H9 (cell line): ENCODE measurements at regions not wholly inside any gene's neighbourhood (a gene's known extent, or its start where the extent isn't known, plus 50 kb on each side); places are given as distances from the start of the nearest gene placed in this dataset.

Experiments used
- DNase-seq: peaks from one replicate; pipeline ENCODE4 v3.0.0-alpha.2; 2017
- H2AFZ ChIP-seq: one replicate; pipeline ENCODE4 v1.6.1; 2013; ENCODE audit warnings: mild to moderate bottlenecking, low read length, control low read depth, moderate library complexity
- H2AK5ac ChIP-seq: 2 replicates; pipeline ENCODE4 v1.6.1; 2013; ENCODE audit warnings: low read length, control low read depth, mixed read lengths; ENCODE audit not compliant: insufficient read length
- H2BK120ac ChIP-seq: one replicate; pipeline ENCODE4 v1.6.1; 2013; ENCODE audit warnings: low read depth, mild to moderate bottlenecking, low read length, control low read depth, inconsistent platforms; ENCODE audit not compliant: poor library complexity, severe bottlenecking
- H2BK12ac ChIP-seq: 2 replicates; pipeline ENCODE4 v1.6.1; 2013; ENCODE audit warnings: low read length, control low read depth, mixed read lengths, low read depth; ENCODE audit not compliant: insufficient read length
- H2BK15ac ChIP-seq: 2 replicates; pipeline ENCODE4 v1.6.1; 2013; ENCODE audit warnings: low read depth, low read length, control low read depth
- H2BK20ac ChIP-seq: one replicate; pipeline ENCODE4 v1.6.1; 2013; ENCODE audit warnings: low read depth, mild to moderate bottlenecking, low read length, control low read depth, inconsistent platforms; ENCODE audit not compliant: poor library complexity, severe bottlenecking
- H2BK5ac ChIP-seq: 2 replicates; pipeline ENCODE4 v1.6.1; 2013; ENCODE audit warnings: low read length, control low read depth, mixed read lengths; ENCODE audit not compliant: insufficient read length
- H3K14ac ChIP-seq: 2 replicates; pipeline ENCODE4 v1.6.1; 2013; ENCODE audit warnings: low read length, control low read depth; ENCODE audit not compliant: insufficient read depth
- H3K18ac ChIP-seq: 2 replicates; pipeline ENCODE4 v1.6.1; 2013; ENCODE audit warnings: low read depth, mild to moderate bottlenecking, mixed read lengths, low read length, control low read depth; ENCODE audit not compliant: insufficient read length
- H3K23ac ChIP-seq: 2 replicates; pipeline ENCODE4 v1.6.1; 2013; ENCODE audit warnings: low read length, control low read depth, mixed read lengths, low read depth; ENCODE audit not compliant: insufficient read length
- H3K23me2 ChIP-seq: 2 replicates; pipeline ENCODE4 v1.6.1; 2013; ENCODE audit warnings: low read depth, mild to moderate bottlenecking, mixed read lengths, low read length, control low read depth; ENCODE audit not compliant: insufficient read length, poor library complexity, severe bottlenecking
- H3K27ac ChIP-seq: 2 replicates; pipeline ENCODE4 v1.5.1; 2013; ENCODE audit warnings: low read length, control low read depth, mixed read lengths, low read depth; ENCODE audit not compliant: insufficient read length
- H3K27me3 ChIP-seq: 2 replicates; pipeline ENCODE4 v1.6.1; 2013; ENCODE audit warnings: low read length, control low read depth, inconsistent platforms; ENCODE audit not compliant: insufficient read depth
- H3K4ac ChIP-seq: 2 replicates; pipeline ENCODE4 v1.6.1; 2013; ENCODE audit warnings: low read depth, mild to moderate bottlenecking, control low read depth, inconsistent platforms, low read length, moderate library complexity
- H3K4me1 ChIP-seq: 2 replicates; pipeline ENCODE4 v1.6.1; 2013; ENCODE audit warnings: low read length, control low read depth, inconsistent platforms; ENCODE audit not compliant: insufficient read depth
- H3K4me2 ChIP-seq: 2 replicates; pipeline ENCODE4 v1.6.1; 2013; ENCODE audit warnings: low read length, control low read depth, mixed read lengths; ENCODE audit not compliant: insufficient read length, insufficient read depth
- H3K56ac ChIP-seq: 2 replicates; pipeline ENCODE4 v1.6.1; 2013; ENCODE audit warnings: low read depth, mild to moderate bottlenecking, mixed read lengths, low read length, control low read depth; ENCODE audit not compliant: insufficient read length
- H3K79me1 ChIP-seq: 2 replicates; pipeline ENCODE4 v1.6.1; 2013; ENCODE audit warnings: low read depth, mild to moderate bottlenecking, moderate library complexity, low read length, control low read depth, inconsistent platforms; ENCODE audit not compliant: insufficient read depth, poor library complexity, severe bottlenecking
- H3K79me2 ChIP-seq: 2 replicates; pipeline ENCODE4 v1.6.1; 2013; ENCODE audit warnings: low read length, control low read depth, inconsistent platforms; ENCODE audit not compliant: insufficient read depth
- H3K9ac ChIP-seq: 2 replicates; pipeline ENCODE4 v1.6.1; 2013; ENCODE audit warnings: low read length, control low read depth, mixed read lengths; ENCODE audit not compliant: insufficient read length; ENCODE audit errors: extremely low read depth
- H3K9me3 ChIP-seq: one replicate; pipeline ENCODE4 v1.6.1; 2013; ENCODE audit warnings: low read depth, low read length, inconsistent platforms; ENCODE audit not compliant: control insufficient read depth
- H3T11ph ChIP-seq: one replicate; pipeline ENCODE4 v1.6.1; 2013; ENCODE audit warnings: mild to moderate bottlenecking, low read length, control low read depth, inconsistent platforms
- H4K20me1 ChIP-seq: one replicate; pipeline ENCODE4 v1.6.1; 2013; ENCODE audit not compliant: control insufficient read depth, insufficient read length, insufficient read depth
- H4K5ac ChIP-seq: 2 replicates; pipeline ENCODE4 v1.6.1; 2013; ENCODE audit warnings: low read depth, mild to moderate bottlenecking, mixed read lengths, low read length, control low read depth; ENCODE audit not compliant: insufficient read length
- H4K8ac ChIP-seq: replicated peaks from 2 replicates; pipeline ENCODE4 v1.6.1; 2013; ENCODE audit warnings: low read length, control low read depth, mixed read lengths, low read depth; ENCODE audit not compliant: insufficient read length
- H4K91ac ChIP-seq: 2 replicates; pipeline ENCODE4 v1.6.1; 2013; ENCODE audit warnings: low read depth, mild to moderate bottlenecking, moderate library complexity, mixed read lengths, low read length, control low read depth; ENCODE audit not compliant: insufficient read length
- H3K27ac Mint-ChIP-seq, 3 experiments: 2 replicates in 2 of 3; 3 replicates in 1 of 3; pipeline ENCODE4 v1.8.0; 2020 to 2021; ENCODE audit warnings: mixed read lengths in 3 of 3, mild to moderate bottlenecking in 1 of 3, moderate library complexity in 1 of 3
- H3K27me3 Mint-ChIP-seq: 2 replicates; pipeline ENCODE4 v1.8.0; 2021; ENCODE audit warnings: low read depth, mild to moderate bottlenecking, moderate library complexity, mixed read lengths
- H3K36me3 Mint-ChIP-seq, 3 experiments: 2 replicates in 2 of 3; 3 replicates in 1 of 3; pipeline ENCODE4 v1.8.0; 2020 to 2021; ENCODE audit warnings: low read depth in 3 of 3, mixed read lengths in 3 of 3; ENCODE audit not compliant: insufficient read depth in 1 of 3
- H3K4me1 Mint-ChIP-seq, 2 experiments: 2 replicates each; pipeline ENCODE4 v1.8.0; 2020; ENCODE audit warnings: mixed read lengths in 2 of 2
- H3K4me3 Mint-ChIP-seq, 2 experiments: 2 replicates in 1 of 2; 3 replicates in 1 of 2; pipeline ENCODE4 v1.8.0; 2020 to 2021; ENCODE audit warnings: mild to moderate bottlenecking in 2 of 2, mixed read lengths in 2 of 2, moderate library complexity in 1 of 2
- H3K9me3 Mint-ChIP-seq, 2 experiments: 2 replicates in 1 of 2; 3 replicates in 1 of 2; pipeline ENCODE4 v1.8.0; 2020; ENCODE audit warnings: mild to moderate bottlenecking in 2 of 2, mixed read lengths in 2 of 2, moderate library complexity in 1 of 2
- WGBS: extraction: QIAGEN DNeasy Blood & Tissue Kit; methylation state at CpG from one replicate; pipeline ENCODE4 v1.1.7; 2013; ENCODE audit warnings: missing lambda C conversion rate, low lambda C conversion rate, mixed read lengths; ENCODE audit not compliant: insufficient read length; ENCODE audit errors: extremely low coverage; 5-methylcytosine and 5-hydroxymethylcytosine counted together
- TF ChIP-seq, protein P1 (sequence below): fragments of 200-600 bp; sonication (generic); conservative IDR thresholded peaks from 3 replicates; pipeline ENCODE4 v1.8.0; 2021; ENCODE audit warnings: antibody characterized with exemption, mild to moderate bottlenecking

DNA sequence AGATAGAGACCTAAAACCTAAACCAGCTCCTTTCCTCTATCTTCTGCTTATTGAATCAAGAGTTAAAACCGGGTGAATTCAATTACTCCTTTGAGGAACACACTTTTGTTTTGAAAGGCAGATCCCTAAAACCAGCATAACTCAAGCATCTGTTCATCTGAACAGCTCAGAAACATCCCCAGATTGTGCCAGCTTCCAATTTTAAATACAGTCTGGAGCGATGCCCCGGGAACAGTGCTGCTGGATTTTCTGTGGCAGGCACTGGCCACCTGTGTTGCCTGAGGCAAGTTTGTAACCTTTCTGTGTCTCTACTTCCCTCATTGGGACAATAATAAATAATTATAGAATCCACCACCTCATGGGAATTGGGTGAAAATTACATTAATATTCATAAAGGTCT is 281.4 kb upstream of the NFE2L3 start:
- Histone ChIP-seq H3T11ph (no peak overlapping the region), H3K4me1 (no peaks in the 10 kb centered on the region), H2BK120ac (no peak overlapping the region), H3K79me1 (no peaks in the 10 kb centered on the region), H3K23ac (no peak overlapping the region), H3K9ac (no peak overlapping the region), H2BK15ac (no peak overlapping the region), H2AK5ac (no peak overlapping the region), H2BK20ac (no peak overlapping the region), H3K14ac (no peak overlapping the region), H3K27me3 (no peaks in the 10 kb centered on the region), H4K8ac (no peak overlapping the region), H4K20me1 (no peaks in the 10 kb centered on the region), H3K18ac (no peak overlapping the region), H3K4me2 (no peak overlapping the region), H3K56ac (no peak overlapping the region), H3K9me3 (no peaks in the 10 kb centered on the region), H3K27ac (no peak overlapping the region), H2AFZ (no peak overlapping the region), H4K91ac (no peak overlapping the region), H2BK5ac (no peak overlapping the region), H3K79me2 (no peaks in the 10 kb centered on the region), H3K4ac (no peak overlapping the region), H2BK12ac (no peak overlapping the region), H3K23me2 (no peaks in the 10 kb centered on the region), H4K5ac (no peak overlapping the region)
- WGBS: no CpG with 5 or more reads among the region's 3 CpGs
- no peak overlapping the region for H3K27ac Mint-ChIP-seq
- H3K4me3 Mint-ChIP-seq: no peak overlapping the region
- peaks cover 5 to 19% of the 10 kb centered on the region in 2 experiments for H3K4me1 Mint-ChIP-seq
- no peaks in the 10 kb centered on the region for H3K36me3 Mint-ChIP-seq
- no peaks in the 10 kb centered on the region for H3K9me3 Mint-ChIP-seq
- no peak for DNase-seq
- H3K27me3 Mint-ChIP-seq: peaks cover 80% of the 10 kb centered on the region
- TF ChIP-seq, protein P1, sequence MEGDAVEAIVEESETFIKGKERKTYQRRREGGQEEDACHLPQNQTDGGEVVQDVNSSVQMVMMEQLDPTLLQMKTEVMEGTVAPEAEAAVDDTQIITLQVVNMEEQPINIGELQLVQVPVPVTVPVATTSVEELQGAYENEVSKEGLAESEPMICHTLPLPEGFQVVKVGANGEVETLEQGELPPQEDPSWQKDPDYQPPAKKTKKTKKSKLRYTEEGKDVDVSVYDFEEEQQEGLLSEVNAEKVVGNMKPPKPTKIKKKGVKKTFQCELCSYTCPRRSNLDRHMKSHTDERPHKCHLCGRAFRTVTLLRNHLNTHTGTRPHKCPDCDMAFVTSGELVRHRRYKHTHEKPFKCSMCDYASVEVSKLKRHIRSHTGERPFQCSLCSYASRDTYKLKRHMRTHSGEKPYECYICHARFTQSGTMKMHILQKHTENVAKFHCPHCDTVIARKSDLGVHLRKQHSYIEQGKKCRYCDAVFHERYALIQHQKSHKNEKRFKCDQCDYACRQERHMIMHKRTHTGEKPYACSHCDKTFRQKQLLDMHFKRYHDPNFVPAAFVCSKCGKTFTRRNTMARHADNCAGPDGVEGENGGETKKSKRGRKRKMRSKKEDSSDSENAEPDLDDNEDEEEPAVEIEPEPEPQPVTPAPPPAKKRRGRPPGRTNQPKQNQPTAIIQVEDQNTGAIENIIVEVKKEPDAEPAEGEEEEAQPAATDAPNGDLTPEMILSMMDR: no peak
